Gastrocnemius medialis (tissue), 4 donors: ENCODE measurements at regions not wholly inside any gene's neighbourhood (a gene's known extent, or its start where the extent isn't known, plus 50 kb on each side); places are given as distances from the start of the nearest gene placed in this dataset.

ENCODE experiments used
- CTCF ChIP-seq, 5 experiments: fragments of 450-650 bp in 3 of 5; fragments of 200-600 bp in 2 of 5; sonication (generic) in 2 of 5; IDR thresholded peaks in 4 of 5; conservative IDR thresholded peaks in 1 of 5; 1 replicate in 4 of 5; 2 replicates in 1 of 5; pipeline ENCODE4 v1.5.1; 2016 to 2019; ENCODE audit warnings: antibody characterized with exemption in 5 of 5, mild to moderate bottlenecking in 3 of 5, moderate library complexity in 3 of 5
- POLR2A ChIP-seq, 2 donors: fragments of 450-650 bp; IDR thresholded peaks; one replicate each; pipeline ENCODE4 v1.6.1; 2017; ENCODE audit warnings: antibody characterized with exemption in 2 of 2, mild to moderate bottlenecking in 2 of 2, moderate library complexity in 2 of 2

DNA sequence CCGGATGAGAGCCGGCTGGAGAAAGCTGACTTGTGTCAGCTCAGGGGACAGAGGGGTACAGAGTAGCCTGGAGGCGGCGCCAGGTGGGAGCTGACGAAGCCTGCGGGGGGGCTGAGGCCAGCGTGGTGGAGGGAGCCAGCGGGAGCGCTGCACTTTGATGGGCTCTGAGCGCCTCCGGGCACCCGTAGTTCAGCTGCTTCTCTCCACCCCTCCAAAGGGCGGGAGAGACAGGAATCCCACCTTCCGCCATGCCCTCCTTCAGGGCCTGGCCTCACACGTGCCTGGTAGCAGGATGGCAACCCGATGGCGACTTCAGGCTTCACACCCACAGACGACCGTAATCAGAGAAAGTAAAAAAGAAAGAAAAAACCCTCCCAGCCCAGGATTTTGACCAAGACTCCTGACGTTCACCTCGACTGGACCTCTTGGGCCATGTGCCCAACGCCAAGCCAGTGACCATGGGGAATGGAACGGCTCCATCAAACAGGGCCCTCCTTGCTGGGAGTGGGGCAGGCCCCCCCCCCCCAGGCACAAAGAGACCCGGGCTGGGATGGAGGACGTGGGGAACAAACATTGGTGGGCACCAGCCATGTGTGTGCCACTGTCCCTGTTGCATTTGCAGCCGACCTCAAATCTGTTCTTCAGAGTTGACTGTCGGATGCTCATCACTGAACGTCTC, 60.7 kb upstream of the ASAP2 start:
- TF ChIP-seq CTCF (IDR thresholded peaks at IDR 0.05 in 4 of 5, conservative IDR thresholded peaks at IDR 0.05 in 1 of 5) = no peak
- no peak for TF ChIP-seq POLR2A (IDR thresholded peaks at IDR 0.05)
